Heart left ventricle (tissue), 13 donors: ENCODE measurements at regions not wholly inside any gene's neighbourhood (a gene's known extent, or its start where the extent isn't known, plus 50 kb on each side); places are given as distances from the start of the nearest gene placed in this dataset.

Source experiments
- POLR2A ChIP-seq, 2 donors: fragments of 450-650 bp; IDR thresholded peaks; one replicate each; pipeline ENCODE4 v1.6.1; 2017; ENCODE audit warnings: antibody characterized with exemption in 2 of 2, mild to moderate bottlenecking in 2 of 2, moderate library complexity in 2 of 2
- TF ChIP-seq, protein P1 (sequence below), 12 donors: fragments of 200-600 bp; sonication (generic) in 4 of 12; IDR thresholded peaks; one replicate each; pipeline versions ENCODE4 v1.5.0 to v1.8.0; 2018 to 2022; ENCODE audit warnings: antibody characterized with exemption in 12 of 12, mild to moderate bottlenecking in 5 of 12
- donor health status: ischemic (EF 13 %, LVEDD 7.1; RV severe dilation, severe dysfunction).
- donor health status: DM: no; HTN: yes; CAD: no.
- donor health status: DM: no; HTN: no; CAD: no.
- donor health status: ischemic (EF 25% LVEDD 6.9; RV normal size, moderate dysfunction).
- donor health status: ischemic (EF 25% LVEDD 5.7; RV mildly dilated, moderate dysfunction).
- donor health status: ischemic (EF 35%, LVEDD 5.7; RV mildly dilated, moderate dysfunction).
- donor health status: nonischemic (EF 11% LVEDD 7.7; RV severe dilation, severe dysfunction).
- donor health status: DM: yes; HTN: yes; CAD: no.
- donor health status: PGD.
- donor health status: ischemic (EF 29% LVEDD 5.4; RV normal size, mild dysfunction).
- donor health status: nonischemic (EF 23%, LVEDD 6.1; RV moderate dilation, normal function).

DNA sequence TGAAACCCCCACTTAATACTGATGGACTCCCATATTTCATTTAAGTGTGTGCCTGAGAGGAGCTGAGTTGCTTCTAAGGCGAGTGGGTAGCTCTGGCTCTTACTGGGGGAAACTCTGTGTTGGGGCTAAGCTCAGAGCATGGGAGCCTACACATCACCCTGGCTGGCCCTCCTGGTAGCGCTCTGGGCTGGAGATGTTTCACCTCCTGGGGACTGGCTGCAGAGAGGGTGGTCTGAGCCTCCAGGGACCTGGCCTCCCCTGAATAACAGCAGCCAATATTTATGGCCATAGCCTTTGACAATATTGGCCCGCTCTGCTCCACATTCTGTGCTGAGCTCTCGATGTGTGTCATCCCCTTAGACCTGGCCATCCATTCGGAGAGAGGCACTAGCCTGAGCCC, 316.5 kb downstream of the ZNF536 start:
- TF ChIP-seq, protein P1, sequence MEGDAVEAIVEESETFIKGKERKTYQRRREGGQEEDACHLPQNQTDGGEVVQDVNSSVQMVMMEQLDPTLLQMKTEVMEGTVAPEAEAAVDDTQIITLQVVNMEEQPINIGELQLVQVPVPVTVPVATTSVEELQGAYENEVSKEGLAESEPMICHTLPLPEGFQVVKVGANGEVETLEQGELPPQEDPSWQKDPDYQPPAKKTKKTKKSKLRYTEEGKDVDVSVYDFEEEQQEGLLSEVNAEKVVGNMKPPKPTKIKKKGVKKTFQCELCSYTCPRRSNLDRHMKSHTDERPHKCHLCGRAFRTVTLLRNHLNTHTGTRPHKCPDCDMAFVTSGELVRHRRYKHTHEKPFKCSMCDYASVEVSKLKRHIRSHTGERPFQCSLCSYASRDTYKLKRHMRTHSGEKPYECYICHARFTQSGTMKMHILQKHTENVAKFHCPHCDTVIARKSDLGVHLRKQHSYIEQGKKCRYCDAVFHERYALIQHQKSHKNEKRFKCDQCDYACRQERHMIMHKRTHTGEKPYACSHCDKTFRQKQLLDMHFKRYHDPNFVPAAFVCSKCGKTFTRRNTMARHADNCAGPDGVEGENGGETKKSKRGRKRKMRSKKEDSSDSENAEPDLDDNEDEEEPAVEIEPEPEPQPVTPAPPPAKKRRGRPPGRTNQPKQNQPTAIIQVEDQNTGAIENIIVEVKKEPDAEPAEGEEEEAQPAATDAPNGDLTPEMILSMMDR (IDR thresholded peaks at IDR 0.05): no peak
- TF ChIP-seq POLR2A (IDR thresholded peaks at IDR 0.05): no peak
